AG20443 (cell line): ENCODE measurements at regions not wholly inside any gene's neighbourhood (a gene's known extent, or its start where the extent isn't known, plus 50 kb on each side); places are given as distances from the start of the nearest gene placed in this dataset.
"Not testable (repeated sequence)": the region's sequence is repeated elsewhere in the genome, so short reads cannot be mapped to it uniquely, and the experiment has no call there.

Experiments
- DNase-seq: peaks from one replicate; pipeline ENCODE4 v3.0.0; 2012; ENCODE audit warnings: low spot score, mixed read lengths

DNA sequence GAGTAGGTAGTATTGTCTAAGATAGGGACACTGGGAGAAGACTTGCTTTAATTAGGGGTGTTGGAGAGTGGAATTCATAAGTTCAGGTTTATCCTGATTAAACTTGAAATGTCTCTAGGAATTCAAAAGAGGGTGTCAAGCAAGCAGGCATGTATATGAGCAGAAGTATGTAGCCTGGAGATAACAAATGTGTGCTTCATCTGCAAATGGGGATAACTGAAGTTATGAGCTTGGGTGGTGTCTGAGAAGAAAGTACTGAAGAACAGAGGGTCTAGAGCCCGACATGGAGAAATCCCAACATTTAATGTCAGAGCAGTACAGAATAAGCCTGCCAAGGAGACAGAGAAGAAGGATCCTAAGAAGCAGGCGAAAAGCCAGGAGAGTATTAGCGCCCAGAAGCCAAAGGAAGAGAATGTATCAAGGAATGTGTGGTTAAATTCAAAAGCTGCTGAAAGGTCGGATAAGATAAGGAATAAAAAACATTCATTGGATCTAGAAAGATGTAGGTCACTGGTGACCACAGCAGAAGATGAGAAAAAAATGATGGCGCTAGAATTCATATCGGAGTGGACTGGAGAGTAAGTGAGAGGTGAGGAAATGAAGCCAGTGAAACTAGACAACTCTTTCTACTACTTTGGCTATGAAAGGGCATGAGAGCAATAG lies 401.5 kb upstream of the PIK3R1 start:
- DNase-seq = no peak

DNA sequence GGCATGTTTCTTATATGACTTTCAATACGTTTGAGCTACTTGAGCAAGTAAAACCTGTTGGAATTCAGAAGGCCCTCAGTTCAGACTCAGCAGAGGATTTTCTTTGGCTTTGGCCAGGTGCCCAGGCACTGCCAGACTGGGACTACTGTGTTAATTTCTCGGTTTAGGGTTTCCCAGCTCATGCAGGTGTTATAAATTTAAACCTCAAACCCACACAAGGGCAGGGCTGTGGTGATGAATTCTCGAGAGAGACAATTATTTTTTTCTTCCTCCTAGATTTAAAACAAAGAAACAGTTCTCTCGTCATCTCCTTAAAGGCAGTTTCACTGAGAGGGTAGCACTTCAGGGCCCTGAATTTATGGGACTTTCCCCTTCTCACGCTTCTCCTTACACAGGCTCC lies 406.0 kb upstream of the PIK3R1 start:
- no peak for DNase-seq

DNA sequence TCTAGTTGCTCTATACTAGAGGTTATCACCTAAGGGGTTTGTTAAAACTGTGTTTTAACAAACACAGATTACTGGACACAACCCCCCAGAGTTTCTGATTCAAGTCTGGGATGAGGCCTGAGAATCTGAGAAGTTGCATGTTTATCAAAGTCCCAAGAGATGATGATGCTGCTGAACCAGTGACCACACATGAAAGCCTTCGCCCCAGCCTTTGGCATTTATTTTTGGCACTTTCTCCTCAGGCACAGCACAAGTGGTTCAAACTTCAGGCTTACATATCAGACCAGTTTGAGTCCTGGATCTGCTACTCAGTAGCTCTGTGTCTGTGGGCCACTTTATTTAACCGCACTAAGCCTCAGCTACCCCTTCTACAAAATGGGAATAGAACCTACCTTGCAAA lies 407.2 kb upstream of the PIK3R1 start:
- peak; percentile 64 for DNase-seq

DNA sequence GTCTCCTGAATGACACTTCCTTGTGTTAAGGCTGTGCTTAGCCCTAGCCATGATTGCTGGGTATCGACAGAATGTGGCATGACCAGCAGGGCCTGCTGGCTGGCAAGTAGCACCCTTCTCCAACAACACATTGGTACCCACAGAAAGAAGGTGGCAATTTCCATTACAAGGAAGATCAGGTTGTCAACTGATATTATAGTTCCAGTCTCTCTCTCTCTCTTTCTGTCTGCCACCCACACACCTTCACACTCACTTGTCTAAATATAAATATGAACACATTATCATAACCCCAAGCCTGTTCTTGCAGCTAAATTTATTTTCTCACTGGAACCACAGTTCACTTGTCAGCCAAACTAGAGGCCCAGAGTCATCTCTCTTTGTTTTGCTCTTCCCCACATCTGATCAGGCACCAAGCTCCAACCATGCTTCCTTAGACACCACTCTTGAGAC lies 408.1 kb upstream of the PIK3R1 start:
- DNase-seq = no peak

GRCh38 chr5:67806654-67807438 lies 408.7 kb upstream of the PIK3R1 start:
- DNase-seq = no peak

DNA sequence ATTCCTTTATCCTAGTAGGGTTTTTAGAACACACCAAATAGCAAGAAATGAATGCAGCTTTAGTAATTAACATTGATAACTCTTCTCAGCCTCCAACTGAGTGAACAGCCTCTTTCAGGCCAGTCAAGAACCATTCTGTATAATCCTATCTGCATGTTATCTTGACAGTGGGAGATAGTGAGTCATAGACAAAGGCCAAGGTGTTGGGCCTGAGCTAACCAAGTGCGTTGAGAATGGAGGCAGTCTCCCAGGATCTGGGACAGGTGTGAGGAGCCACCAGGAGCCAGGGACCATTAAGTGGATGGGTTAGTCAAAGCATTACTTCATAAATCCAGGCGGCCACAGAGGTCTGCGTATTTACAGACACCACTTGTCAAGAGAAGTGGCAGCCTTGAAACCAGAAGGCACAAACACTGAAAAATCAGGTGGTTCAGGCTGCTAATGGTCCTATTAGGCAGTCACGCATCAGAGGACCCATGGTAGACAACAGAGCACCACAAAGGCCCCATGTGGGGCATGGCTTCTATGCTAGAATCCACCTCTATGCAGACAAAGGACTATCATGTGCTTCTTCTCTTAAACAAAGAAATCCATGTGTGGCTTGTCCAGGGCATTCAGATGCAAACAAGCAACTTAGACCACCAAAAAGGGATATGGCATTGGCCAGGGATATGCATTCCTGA lies 409.7 kb upstream of the PIK3R1 start:
- no peak for DNase-seq

- no peak for DNase-seq
Observed at GRCh38 chr5:67802766-67803165, 412.8 kb upstream of the PIK3R1 start.

DNA sequence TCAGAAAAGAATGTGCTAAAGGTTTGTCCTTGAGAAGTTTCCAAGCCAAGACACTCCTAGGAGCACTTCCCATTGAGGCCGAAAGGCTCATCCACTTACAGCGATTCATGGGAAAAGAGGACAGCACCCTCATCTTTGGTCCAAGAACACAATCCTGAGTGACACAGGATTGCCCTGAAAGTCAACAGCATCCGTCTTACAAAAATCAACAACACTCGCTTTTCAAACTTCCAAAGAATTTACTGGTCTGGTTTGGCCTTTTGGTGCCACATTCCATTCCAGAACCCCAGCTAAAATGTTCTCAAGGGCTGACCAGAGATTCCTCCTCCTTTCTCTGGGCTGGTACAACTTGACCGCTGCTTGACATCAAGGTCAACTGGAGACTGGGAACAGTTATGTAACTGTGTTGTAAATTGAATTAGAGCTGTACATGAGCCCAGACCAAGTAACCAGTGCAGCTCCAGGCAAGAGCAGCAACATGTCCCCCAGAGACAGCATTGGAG lies 415.8 kb upstream of the PIK3R1 start:
- DNase-seq = peak; percentile 64

DNA sequence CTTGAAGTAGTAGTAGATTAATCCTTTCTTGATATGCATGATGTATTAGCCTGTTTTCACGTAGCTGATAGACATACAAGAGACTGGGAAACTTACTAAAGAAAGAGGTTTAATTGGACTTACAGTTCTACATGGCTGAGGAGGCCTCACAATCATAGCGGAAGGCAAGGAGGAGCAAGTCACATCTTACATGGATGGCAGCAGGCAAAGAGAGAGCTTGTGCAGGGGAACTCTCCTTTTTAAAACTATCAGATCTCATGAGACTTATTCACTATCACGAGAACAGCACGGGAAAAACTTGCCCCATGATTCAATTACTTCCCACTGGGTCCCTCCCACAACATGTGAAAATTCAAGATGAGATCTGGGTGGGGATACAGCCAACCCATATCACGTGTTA lies 417.1 kb upstream of the PIK3R1 start:
- not testable (repeated sequence) for DNase-seq

- no peak for DNase-seq
Observed at GRCh38 chr5:67795781-67796477, 419.6 kb upstream of the PIK3R1 start.

DNA sequence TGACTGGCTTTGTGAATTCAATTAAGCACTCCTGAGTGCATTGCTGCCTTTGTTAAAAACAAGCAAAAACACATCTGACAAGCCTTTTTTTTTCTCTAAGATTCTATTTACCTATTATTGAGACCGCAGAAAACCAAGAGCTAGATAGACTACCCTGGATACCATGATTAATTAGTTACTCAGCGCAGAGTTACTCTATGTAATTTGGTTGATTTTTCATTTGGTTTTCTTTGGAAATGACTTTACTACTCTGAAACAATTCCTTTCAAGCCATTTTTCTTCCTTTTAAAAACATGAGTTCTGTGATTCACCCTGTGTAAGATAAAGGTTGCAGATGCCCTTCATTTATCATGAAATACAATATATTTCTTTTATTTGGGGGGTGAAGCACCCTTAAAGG lies 421.6 kb upstream of the PIK3R1 start:
- DNase-seq = no peak

DNA sequence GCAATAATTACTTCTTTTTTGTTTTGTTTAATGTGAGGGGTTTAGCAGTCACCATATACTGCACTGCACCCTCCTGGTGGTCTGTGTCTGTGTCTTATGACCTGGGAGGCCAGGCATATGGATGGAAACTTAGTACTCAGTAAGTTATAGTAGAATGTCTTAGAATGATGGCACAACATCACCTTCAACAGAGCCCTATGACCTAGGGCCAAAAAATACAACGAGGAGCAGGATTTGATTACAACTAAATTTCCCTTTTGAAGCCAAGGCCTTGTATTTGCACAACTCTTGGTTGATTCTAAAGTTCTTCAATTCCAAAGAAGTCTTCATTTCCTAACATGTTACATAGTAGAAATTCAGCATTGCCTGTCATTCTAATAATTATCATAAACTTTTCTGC lies 422.1 kb upstream of the PIK3R1 start:
- DNase-seq = no peak

- DNase-seq = no peak
Observed at GRCh38 chr5:67792891-67793290, 422.7 kb upstream of the PIK3R1 start.

GRCh38 chr5:67790390-67790789 lies 425.2 kb upstream of the PIK3R1 start:
- no peak for DNase-seq

GRCh38 chr5:67779893-67780623 lies 435.5 kb upstream of the PIK3R1 start:
- not testable (repeated sequence) for DNase-seq

- DNase-seq = no peak
Observed at GRCh38 chr5:67774786-67775185, 440.8 kb upstream of the PIK3R1 start.

DNA sequence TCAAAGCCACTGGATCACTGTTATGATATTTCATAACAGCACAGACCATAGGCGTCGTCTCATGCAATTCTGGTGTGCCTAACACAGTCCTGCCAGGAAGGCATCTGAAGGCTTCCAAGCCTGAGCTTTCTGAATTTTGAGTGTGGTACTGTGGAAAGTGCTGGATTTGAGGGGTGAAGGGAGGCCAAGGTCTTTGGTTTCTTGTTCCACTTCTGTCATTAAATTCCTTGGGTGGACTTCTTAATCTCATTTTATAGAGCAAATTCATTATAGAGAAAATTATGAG lies 441.3 kb upstream of the PIK3R1 start:
- DNase-seq = peak; percentile 36

DNA sequence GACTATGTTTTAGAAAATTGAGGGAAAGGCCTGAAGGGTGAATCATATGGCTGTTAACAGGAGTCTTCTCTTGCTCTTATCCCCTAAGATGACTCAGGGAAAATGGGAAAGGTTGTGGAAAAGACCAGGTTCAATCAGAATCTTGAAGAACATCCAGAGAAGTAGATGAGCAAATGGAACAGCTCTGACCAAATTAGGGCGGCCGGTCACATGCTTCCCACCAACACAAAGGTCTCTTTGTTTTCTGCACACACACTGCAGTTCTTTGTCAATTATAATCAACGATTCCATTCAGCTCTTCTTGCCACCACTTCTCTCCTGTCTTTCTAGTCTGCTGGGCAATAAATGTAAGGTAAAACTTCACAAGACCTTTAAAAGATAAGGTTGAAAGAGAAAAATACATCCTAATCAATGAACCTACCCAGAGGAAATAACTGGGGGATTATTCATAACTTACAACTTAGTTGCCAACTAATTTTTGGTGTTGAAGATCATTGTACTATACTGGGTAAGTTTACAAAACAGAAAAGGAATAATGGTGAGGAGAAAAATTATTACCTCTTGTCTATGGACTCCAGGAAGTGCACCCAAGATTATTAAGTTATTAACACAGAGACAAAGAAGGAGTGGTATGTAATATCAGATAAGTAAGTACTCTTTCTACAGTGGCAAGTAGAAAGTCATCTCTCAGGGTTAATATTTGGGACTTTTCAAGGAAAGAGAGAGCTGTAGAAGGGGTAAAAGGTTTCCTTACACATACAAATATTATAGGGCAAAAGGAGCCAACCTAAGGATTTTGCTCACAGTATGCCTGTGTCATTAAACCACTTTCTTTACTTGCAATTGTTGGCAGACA lies 441.9 kb upstream of the PIK3R1 start:
- DNase-seq = peak; percentile 29

- no peak for DNase-seq
Observed at GRCh38 chr5:67771791-67772190, 443.8 kb upstream of the PIK3R1 start.

- no peak for DNase-seq
Observed at GRCh38 chr5:67771221-67771620, 444.3 kb upstream of the PIK3R1 start.
